ENCODE measurements at regions not wholly inside any gene's neighbourhood (a gene's known extent, or its start where the extent isn't known, plus 50 kb on each side); places are given as distances from the start of the nearest gene placed in this dataset.

- CTCF ChIA-PET = no interaction called here
- intact Hi-C loops (cut with micrococcal nuclease) = no loop called here
Measured at GRCh38 chr21:35510294-35510693, 461.2 kb upstream of the RUNX1 start.

GRCh38 chr21:35509001-35509704, 460.1 kb upstream of the RUNX1 start:
- H3K9me3 Mint-ChIP-seq = peaks cover 0 to 3% (median 0%) of the 10 kb centered on the region in 11 donors
- Histone ChIP-seq H3K27me3 (ENCODE audit: control insufficient read depth in 2 of 2, insufficient read depth in 2 of 2, low read length in 2 of 2) (no peaks in the 10 kb centered on the region), H3K4me1 (ENCODE audit: control insufficient read depth in 2 of 2, insufficient read depth in 2 of 2, low read length in 2 of 2) (peaks cover 0 to 28% of the 10 kb centered on the region in 2 donors), H3K27ac (ENCODE audit: low read depth, low read length) (no peak overlapping the region), H3K4me3 (ENCODE audit: low read length) (no peak overlapping the region), H3K9me3 (ENCODE audit: control insufficient read depth in 2 of 3, low read length in 3 of 3) (no peaks in the 10 kb centered on the region), H3K36me3 (ENCODE audit: control insufficient read depth in 2 of 3, insufficient read depth in 3 of 3, low read length in 3 of 3) (no peaks in the 10 kb centered on the region)
- peak overlapping the region in 2 of 10 donors; percentile 32 to 37 for H3K4me3 Mint-ChIP-seq
- H3K36me3 Mint-ChIP-seq = peaks cover 0 to 2% (median 0%) of the 10 kb centered on the region in 5 donors
- peak; percentile 58 for ATAC-seq
- ChIA-PET CTCF (no interaction called here), POLR2A (no interaction called here)
- H3K27ac Mint-ChIP-seq = peak overlapping the region in 5 of 9 donors; percentile 54 to 70 (median 59)
- H3K4me1 Mint-ChIP-seq = peaks cover 26 to 69% (median 62%) of the 10 kb centered on the region in 7 donors
- H3K27me3 Mint-ChIP-seq = peaks cover 0 to 3% (median 0%) of the 10 kb centered on the region in 5 donors
- DNase-seq = no peak
- intact Hi-C loops (cut with micrococcal nuclease) = loop anchor here in 1 of 2 donors (2.0 kb wide), 1 partner anchor 764 kb away; no protein-coding TSS in a partner anchor

More at GRCh38 chr21:35510294-35510693, 461.2 kb upstream of the RUNX1 start:
- Histone ChIP-seq H3K4me1 (ENCODE audit: control insufficient read depth in 2 of 2, insufficient read depth in 2 of 2, low read length in 2 of 2) (peaks cover 0 to 17% of the 10 kb centered on the region in 2 donors), H3K9me3 (ENCODE audit: control insufficient read depth in 2 of 3, low read length in 3 of 3) (no peaks in the 10 kb centered on the region), H3K27me3 (ENCODE audit: control insufficient read depth in 2 of 2, insufficient read depth in 2 of 2, low read length in 2 of 2) (no peaks in the 10 kb centered on the region), H3K36me3 (ENCODE audit: control insufficient read depth in 2 of 3, insufficient read depth in 3 of 3, low read length in 3 of 3) (no peaks in the 10 kb centered on the region), H3K27ac (ENCODE audit: low read depth, low read length) (no peak overlapping the region), H3K4me3 (ENCODE audit: low read length) (no peak overlapping the region)
- Mint-ChIP-seq H3K27ac (peak overlapping the region in 3 of 9 donors; percentile 6 to 70 (median 30)), H3K36me3 (peaks cover 0 to 2% (median 0%) of the 10 kb centered on the region in 5 donors), H3K4me3 (no peak overlapping the region), H3K9me3 (peaks cover 0 to 3% (median 0%) of the 10 kb centered on the region in 11 donors), H3K4me1 (peaks cover 18 to 57% (median 51%) of the 10 kb centered on the region in 7 donors), H3K27me3 (peaks cover 0 to 3% (median 0%) of the 10 kb centered on the region in 5 donors)
- POLR2A ChIA-PET = no interaction called here
- ATAC-seq (no peak), DNase-seq (no peak)

- H3K27ac ChIP-seq (ENCODE audit: low read depth, low read length) = no peak overlapping the region
- Mint-ChIP-seq H3K4me3 (peak overlapping the region in 1 of 10 donors; percentile 23), H3K27me3 (peaks cover 0 to 3% (median 0%) of the 10 kb centered on the region in 5 donors), H3K9me3 (peaks cover 0 to 3% (median 0%) of the 10 kb centered on the region in 11 donors), H3K4me1 (peaks cover 30 to 77% (median 70%) of the 10 kb centered on the region in 7 donors), H3K36me3 (peaks cover 0 to 2% (median 0%) of the 10 kb centered on the region in 5 donors), H3K27ac (peak overlapping the region in 6 of 9 donors; percentile 38 to 70 (median 60))
- ChIA-PET POLR2A (no interaction called here), CTCF (no interaction called here)
- no peaks in the 10 kb centered on the region for H3K9me3 ChIP-seq (ENCODE audit: control insufficient read depth in 2 of 3, low read length in 3 of 3)
- H3K36me3 ChIP-seq (ENCODE audit: control insufficient read depth in 2 of 3, insufficient read depth in 3 of 3, low read length in 3 of 3) = no peaks in the 10 kb centered on the region
- DNase-seq = peak in 2 of 9 donors; percentile 18 to 25
- intact Hi-C loops (cut with micrococcal nuclease) = loop anchor here in 1 of 2 donors (1.0 to 2.0 kb wide), 3 partner anchors 108 to 764 kb away; no protein-coding TSS in a partner anchor
- H3K27me3 ChIP-seq (ENCODE audit: control insufficient read depth in 2 of 2, insufficient read depth in 2 of 2, low read length in 2 of 2) = no peaks in the 10 kb centered on the region
- ATAC-seq = peak; percentile 77
- peaks cover 0 to 37% of the 10 kb centered on the region in 2 donors for H3K4me1 ChIP-seq (ENCODE audit: control insufficient read depth in 2 of 2, insufficient read depth in 2 of 2, low read length in 2 of 2)
- no peak overlapping the region for H3K4me3 ChIP-seq (ENCODE audit: low read length)
Measured at GRCh38 chr21:35508139-35508888, 459.2 kb upstream of the RUNX1 start.

GRCh38 chr21:35507181-35507759, 458.2 kb upstream of the RUNX1 start:
- CTCF ChIA-PET = no interaction called here
- Mint-ChIP-seq H3K9me3 (no peaks in the 10 kb centered on the region), H3K27me3 (peaks cover 0 to 3% (median 0%) of the 10 kb centered on the region in 5 donors), H3K4me3 (peak overlapping the region in 1 of 10 donors; percentile 59), H3K4me1 (peaks cover 35 to 87% (median 81%) of the 10 kb centered on the region in 7 donors), H3K27ac (peak overlapping the region in 7 of 9 donors; percentile 18 to 99 (median 60)), H3K36me3 (no peaks in the 10 kb centered on the region)
- DNase-seq (no peak), ATAC-seq (no peak)
- Histone ChIP-seq H3K4me3 (ENCODE audit: low read length) (no peak overlapping the region), H3K27me3 (ENCODE audit: control insufficient read depth in 2 of 2, insufficient read depth in 2 of 2, low read length in 2 of 2) (no peaks in the 10 kb centered on the region), H3K4me1 (ENCODE audit: control insufficient read depth in 2 of 2, insufficient read depth in 2 of 2, low read length in 2 of 2) (peaks cover 0 to 44% of the 10 kb centered on the region in 2 donors), H3K27ac (ENCODE audit: low read depth, low read length) (no peak overlapping the region), H3K9me3 (ENCODE audit: control insufficient read depth in 2 of 3, low read length in 3 of 3) (no peaks in the 10 kb centered on the region), H3K36me3 (ENCODE audit: control insufficient read depth in 2 of 3, insufficient read depth in 3 of 3, low read length in 3 of 3) (no peaks in the 10 kb centered on the region)
- intact Hi-C loops (cut with micrococcal nuclease) = no loop called here
- POLR2A ChIA-PET = interaction anchor here (1.3 kb wide), 1 partner anchor 19 kb away, joined by 3 read pairs; no protein-coding TSS in a partner anchor

GRCh38 chr21:35506771-35507170, 457.7 kb upstream of the RUNX1 start:
- Mint-ChIP-seq H3K27me3 (peaks cover 0 to 1% (median 0%) of the 10 kb centered on the region in 5 donors), H3K36me3 (no peaks in the 10 kb centered on the region), H3K4me3 (no peak overlapping the region), H3K9me3 (no peaks in the 10 kb centered on the region), H3K4me1 (peaks cover 33 to 90% (median 83%) of the 10 kb centered on the region in 7 donors), H3K27ac (peak overlapping the region in 8 of 9 donors; percentile 18 to 99 (median 66))
- H3K27me3 ChIP-seq (ENCODE audit: control insufficient read depth in 2 of 2, insufficient read depth in 2 of 2, low read length in 2 of 2) = peaks cover 0 to 3% of the 10 kb centered on the region in 2 donors
- peaks cover 0 to 44% of the 10 kb centered on the region in 2 donors for H3K4me1 ChIP-seq (ENCODE audit: control insufficient read depth in 2 of 2, insufficient read depth in 2 of 2, low read length in 2 of 2)
- DNase-seq = no peak
- H3K4me3 ChIP-seq (ENCODE audit: low read length) = no peak overlapping the region
- ChIA-PET CTCF (no interaction called here), POLR2A (interaction anchor here (1.3 to 1.7 kb wide), 2 partner anchors 20 to 22 kb away, joined by 3 to 4 read pairs; no protein-coding TSS in a partner anchor)
- ATAC-seq = no peak
- no peaks in the 10 kb centered on the region for H3K36me3 ChIP-seq (ENCODE audit: control insufficient read depth in 2 of 3, insufficient read depth in 3 of 3, low read length in 3 of 3)
- no peak overlapping the region for H3K27ac ChIP-seq (ENCODE audit: low read depth, low read length)
- H3K9me3 ChIP-seq (ENCODE audit: control insufficient read depth in 2 of 3, low read length in 3 of 3) = no peaks in the 10 kb centered on the region
- intact Hi-C loops (cut with micrococcal nuclease) = no loop called here

GRCh38 chr21:35506352-35506751, 457.2 kb upstream of the RUNX1 start:
- Histone ChIP-seq H3K27ac (ENCODE audit: low read depth, low read length) (no peak overlapping the region), H3K4me1 (ENCODE audit: control insufficient read depth in 2 of 2, insufficient read depth in 2 of 2, low read length in 2 of 2) (peaks cover 0 to 44% of the 10 kb centered on the region in 2 donors), H3K4me3 (ENCODE audit: low read length) (no peak overlapping the region), H3K27me3 (ENCODE audit: control insufficient read depth in 2 of 2, insufficient read depth in 2 of 2, low read length in 2 of 2) (peaks cover 0 to 3% of the 10 kb centered on the region in 2 donors), H3K9me3 (ENCODE audit: control insufficient read depth in 2 of 3, low read length in 3 of 3) (no peaks in the 10 kb centered on the region), H3K36me3 (ENCODE audit: control insufficient read depth in 2 of 3, insufficient read depth in 3 of 3, low read length in 3 of 3) (no peaks in the 10 kb centered on the region)
- ATAC-seq (no peak), DNase-seq (no peak)
- H3K4me3 Mint-ChIP-seq = no peak overlapping the region
- ChIA-PET POLR2A (interaction anchor here (0.6 to 1.7 kb wide), 4 partner anchors 20 to 46 kb away, joined by 3 to 4 read pairs (median 4); no protein-coding TSS in a partner anchor), CTCF (no interaction called here)
- H3K27ac Mint-ChIP-seq = peak overlapping the region in 8 of 9 donors; percentile 18 to 99 (median 50)
- no peaks in the 10 kb centered on the region for H3K9me3 Mint-ChIP-seq
- peaks cover 33 to 90% (median 81%) of the 10 kb centered on the region in 7 donors for H3K4me1 Mint-ChIP-seq
- H3K36me3 Mint-ChIP-seq = no peaks in the 10 kb centered on the region
- intact Hi-C loops (cut with micrococcal nuclease) = no loop called here
- H3K27me3 Mint-ChIP-seq = peaks cover 0 to 3% (median 0%) of the 10 kb centered on the region in 5 donors
